HG02885 (cell line): ENCODE measurements at regions not wholly inside any gene's neighbourhood (a gene's known extent, or its start where the extent isn't known, plus 50 kb on each side); places are given as distances from the start of the nearest gene placed in this dataset.

ENCODE experiments used
- ATAC-seq: cut with Tn5 transposase; IDR thresholded peaks from one replicate; pipeline ENCODE4 v1.9.1; 2021; ENCODE audit warnings: mild to moderate bottlenecking; ENCODE audit not compliant: unreplicated experiment, poor library complexity

- no peak for ATAC-seq
These were observed 246.5 kb upstream of the ARGLU1 start for GRCh38 chr13:106814463-106814862.

GRCh38 chr13:106810069-106810468 lies 242.1 kb upstream of the ARGLU1 start:
- ATAC-seq: no peak

GRCh38 chr13:106804991-106805390 lies 237.1 kb upstream of the ARGLU1 start:
- no peak for ATAC-seq

- ATAC-seq: no peak
These were observed 235.0 kb upstream of the ARGLU1 start for GRCh38 chr13:106802917-106803316.

GRCh38 chr13:106799781-106800335 lies 231.9 kb upstream of the ARGLU1 start:
- ATAC-seq: no peak

- no peak for ATAC-seq
These were observed 229.2 kb upstream of the ARGLU1 start for GRCh38 chr13:106797081-106797640.

GRCh38 chr13:106796280-106797047 lies 228.5 kb upstream of the ARGLU1 start:
- ATAC-seq: peak; percentile 65

- ATAC-seq: no peak
These were observed 227.9 kb upstream of the ARGLU1 start for GRCh38 chr13:106795847-106796246.

GRCh38 chr13:106794117-106794516 lies 226.2 kb upstream of the ARGLU1 start:
- ATAC-seq: no peak

- no peak for ATAC-seq
These were observed 222.0 kb upstream of the ARGLU1 start for GRCh38 chr13:106789911-106790310.

- no peak for ATAC-seq
These were observed 218.1 kb upstream of the ARGLU1 start for GRCh38 chr13:106786006-106786563.

- no peak for ATAC-seq
These were observed 206.7 kb upstream of the ARGLU1 start for GRCh38 chr13:106774621-106775020.

- no peak for ATAC-seq
These were observed 204.2 kb upstream of the ARGLU1 start for GRCh38 chr13:106772006-106772601.

- no peak for ATAC-seq
These were observed 201.1 kb upstream of the ARGLU1 start for GRCh38 chr13:106768991-106769390.

GRCh38 chr13:106762708-106763107 lies 194.8 kb upstream of the ARGLU1 start:
- no peak for ATAC-seq

- no peak for ATAC-seq
These were observed 188.5 kb upstream of the ARGLU1 start for GRCh38 chr13:106756446-106756845.

- ATAC-seq: no peak
These were observed 187.6 kb upstream of the ARGLU1 start for GRCh38 chr13:106755542-106755941.

GRCh38 chr13:106753251-106753650 lies 185.3 kb upstream of the ARGLU1 start:
- no peak for ATAC-seq

- no peak for ATAC-seq
These were observed 184.7 kb upstream of the ARGLU1 start for GRCh38 chr13:106752584-106753170.

- no peak for ATAC-seq
These were observed 180.8 kb upstream of the ARGLU1 start for GRCh38 chr13:106748785-106749184.

GRCh38 chr13:106744516-106744915 lies 176.6 kb upstream of the ARGLU1 start:
- ATAC-seq: no peak
